Mesendoderm (in vitro differentiated cells): ENCODE measurements at regions not wholly inside any gene's neighbourhood (a gene's known extent, or its start where the extent isn't known, plus 50 kb on each side); places are given as distances from the start of the nearest gene placed in this dataset.

Source experiments
- DNase-seq: peaks from one replicate; pipeline ENCODE4 v3.0.0; 2013
- H2AK5ac ChIP-seq: 2 replicates; pipeline ENCODE4 v1.6.1; 2013; ENCODE audit warnings: low read length, inconsistent platforms
- H2BK120ac ChIP-seq: 2 replicates; pipeline ENCODE4 v1.6.1; 2013; ENCODE audit warnings: low read depth, mild to moderate bottlenecking, low read length, moderate library complexity, mixed read lengths
- H2BK15ac ChIP-seq: replicated peaks from 2 replicates; pipeline ENCODE4 v1.6.1; 2013; ENCODE audit warnings: low read depth, mild to moderate bottlenecking, moderate library complexity
- H2BK5ac ChIP-seq: 2 replicates; pipeline ENCODE4 v1.6.1; 2013; ENCODE audit warnings: low read length, inconsistent platforms
- H3K18ac ChIP-seq: 2 replicates; pipeline ENCODE4 v1.6.1; 2013; ENCODE audit warnings: mild to moderate bottlenecking, low read length, mixed read lengths
- H3K23ac ChIP-seq: one replicate; pipeline ENCODE4 v1.6.1; 2013; ENCODE audit warnings: low read length
- H3K27ac ChIP-seq: 2 replicates; pipeline ENCODE4 v1.5.1; 2013; ENCODE audit warnings: low read depth, mild to moderate bottlenecking, inconsistent platforms, low read length, moderate library complexity
- H3K27me3 ChIP-seq: 2 replicates; pipeline ENCODE4 v1.6.1; 2013; ENCODE audit warnings: low read length, control low read depth, mild to moderate bottlenecking, inconsistent platforms; ENCODE audit not compliant: insufficient read depth, poor library complexity
- H3K36me3 ChIP-seq: 2 replicates; pipeline ENCODE4 v1.6.1; 2013; ENCODE audit warnings: low read length, inconsistent platforms; ENCODE audit not compliant: control insufficient read depth, insufficient read depth
- H3K4ac ChIP-seq: one replicate; pipeline ENCODE4 v1.6.1; 2013; ENCODE audit warnings: low read depth, mild to moderate bottlenecking, low read length, moderate library complexity
- H3K4me1 ChIP-seq: 2 replicates; pipeline ENCODE4 v1.6.1; 2013; ENCODE audit warnings: low read depth, low read length, inconsistent platforms; ENCODE audit not compliant: control insufficient read depth
- H3K4me2 ChIP-seq: 2 replicates; pipeline ENCODE4 v1.6.1; 2013; ENCODE audit warnings: low read length
- H3K4me3 ChIP-seq: 2 replicates; pipeline ENCODE4 v1.5.1; 2013; ENCODE audit warnings: mild to moderate bottlenecking, low read length
- H3K56ac ChIP-seq: one replicate; pipeline ENCODE4 v1.6.1; 2013; ENCODE audit warnings: low read length
- H3K79me1 ChIP-seq: 2 replicates; pipeline ENCODE4 v1.6.1; 2013; ENCODE audit warnings: low read length, inconsistent platforms
- H3K79me2 ChIP-seq: 2 replicates; pipeline ENCODE4 v1.6.1; 2013; ENCODE audit warnings: mild to moderate bottlenecking, low read length; ENCODE audit not compliant: control insufficient read depth, insufficient read depth
- H3K9ac ChIP-seq: 2 replicates; pipeline ENCODE4 v1.6.1; 2013; ENCODE audit warnings: low read length, inconsistent platforms
- H4K5ac ChIP-seq: one replicate; pipeline ENCODE4 v1.6.1; 2013; ENCODE audit warnings: low read length
- H4K8ac ChIP-seq: one replicate; pipeline ENCODE4 v1.6.1; 2013; ENCODE audit warnings: low read depth, mild to moderate bottlenecking, control low read depth, low read length, moderate library complexity
- WGBS: extraction: QIAGEN DNeasy Blood & Tissue Kit; methylation state at CpG from one replicate; pipeline ENCODE4 v1.1.7; 2013; ENCODE audit warnings: low lambda C conversion rate, missing lambda C conversion rate; ENCODE audit not compliant: insufficient coverage; ENCODE audit errors: extremely low coverage; 5-methylcytosine and 5-hydroxymethylcytosine counted together

- H2AK5ac ChIP-seq, result no peak overlapping the region
- DNase-seq, result no peak
- H3K27me3 ChIP-seq, result no peaks in the 10 kb centered on the region
- no peak overlapping the region for H2BK15ac ChIP-seq
- no peaks in the 10 kb centered on the region for H3K36me3 ChIP-seq
- H4K5ac ChIP-seq, result no peak overlapping the region
- no peaks in the 10 kb centered on the region for H3K4me1 ChIP-seq
- H3K79me2 ChIP-seq, result no peaks in the 10 kb centered on the region
- H3K4me2 ChIP-seq, result no peak overlapping the region
- H4K8ac ChIP-seq, result no peak overlapping the region
- H3K9ac ChIP-seq, result no peak overlapping the region
- no peak overlapping the region for H3K23ac ChIP-seq
- H3K79me1 ChIP-seq, result no peaks in the 10 kb centered on the region
- no peak overlapping the region for H3K18ac ChIP-seq
- H3K4me3 ChIP-seq, result no peak overlapping the region
- H3K27ac ChIP-seq, result no peak overlapping the region
- no peak overlapping the region for H3K4ac ChIP-seq
- H3K56ac ChIP-seq, result no peak overlapping the region
- WGBS, result no CpG with 5 or more reads among the region's 3 CpGs
- no peak overlapping the region for H2BK120ac ChIP-seq
- no peak overlapping the region for H2BK5ac ChIP-seq
Observed at GRCh38 chr1:238241607-238242006, 350.9 kb upstream of the ZP4 start.

- H3K79me2 ChIP-seq, result no peaks in the 10 kb centered on the region
- H3K4me2 ChIP-seq, result no peak overlapping the region
- no peaks in the 10 kb centered on the region for H3K36me3 ChIP-seq
- H2BK120ac ChIP-seq, result no peak overlapping the region
- H4K5ac ChIP-seq, result no peak overlapping the region
- no peak overlapping the region for H3K27ac ChIP-seq
- H3K4me3 ChIP-seq, result no peak overlapping the region
- no peak overlapping the region for H3K23ac ChIP-seq
- no peak overlapping the region for H2AK5ac ChIP-seq
- no peak overlapping the region for H3K9ac ChIP-seq
- no peak overlapping the region for H3K56ac ChIP-seq
- no peak overlapping the region for H4K8ac ChIP-seq
- H3K4me1 ChIP-seq, result no peaks in the 10 kb centered on the region
- no CpG with 5 or more reads among the region's 5 CpGs for WGBS
- H3K18ac ChIP-seq, result no peak overlapping the region
- no peak for DNase-seq
- no peak overlapping the region for H2BK5ac ChIP-seq
- H2BK15ac ChIP-seq, result no peak overlapping the region
- no peaks in the 10 kb centered on the region for H3K79me1 ChIP-seq
- no peak overlapping the region for H3K4ac ChIP-seq
- no peaks in the 10 kb centered on the region for H3K27me3 ChIP-seq
Observed at GRCh38 chr1:238239343-238239742, 348.6 kb upstream of the ZP4 start.

- H3K4me3 ChIP-seq, result no peak overlapping the region
- no peak overlapping the region for H2BK15ac ChIP-seq
- no peaks in the 10 kb centered on the region for H3K79me2 ChIP-seq
- no peak overlapping the region for H3K9ac ChIP-seq
- no peak overlapping the region for H3K18ac ChIP-seq
- no peaks in the 10 kb centered on the region for H3K36me3 ChIP-seq
- no peak for DNase-seq
- H3K27me3 ChIP-seq, result no peaks in the 10 kb centered on the region
- H3K4ac ChIP-seq, result no peak overlapping the region
- H4K5ac ChIP-seq, result no peak overlapping the region
- no peak overlapping the region for H4K8ac ChIP-seq
- H3K27ac ChIP-seq, result no peak overlapping the region
- H2BK5ac ChIP-seq, result no peak overlapping the region
- no peak overlapping the region for H3K23ac ChIP-seq
- no peaks in the 10 kb centered on the region for H3K79me1 ChIP-seq
- no CpG with 5 or more reads among the region's 4 CpGs for WGBS
- H2AK5ac ChIP-seq, result no peak overlapping the region
- H3K56ac ChIP-seq, result no peak overlapping the region
- no peaks in the 10 kb centered on the region for H3K4me1 ChIP-seq
- no peak overlapping the region for H3K4me2 ChIP-seq
- no peak overlapping the region for H2BK120ac ChIP-seq
Observed at GRCh38 chr1:238233966-238234365, 343.2 kb upstream of the ZP4 start.

- H4K8ac ChIP-seq, result no peak overlapping the region
- no peaks in the 10 kb centered on the region for H3K27me3 ChIP-seq
- no peak overlapping the region for H3K4me3 ChIP-seq
- H3K79me2 ChIP-seq, result no peaks in the 10 kb centered on the region
- no peaks in the 10 kb centered on the region for H3K4me1 ChIP-seq
- no peak overlapping the region for H2BK15ac ChIP-seq
- no CpG with 5 or more reads among the region's 3 CpGs for WGBS
- H4K5ac ChIP-seq, result no peak overlapping the region
- H2BK120ac ChIP-seq, result no peak overlapping the region
- H2BK5ac ChIP-seq, result no peak overlapping the region
- no peak overlapping the region for H2AK5ac ChIP-seq
- H3K18ac ChIP-seq, result no peak overlapping the region
- no peak for DNase-seq
- no peak overlapping the region for H3K4me2 ChIP-seq
- no peaks in the 10 kb centered on the region for H3K36me3 ChIP-seq
- H3K9ac ChIP-seq, result no peak overlapping the region
- no peak overlapping the region for H3K27ac ChIP-seq
- H3K79me1 ChIP-seq, result no peaks in the 10 kb centered on the region
- no peak overlapping the region for H3K23ac ChIP-seq
- H3K56ac ChIP-seq, result no peak overlapping the region
- no peak overlapping the region for H3K4ac ChIP-seq
Observed at GRCh38 chr1:238232084-238232710, 341.5 kb upstream of the ZP4 start.

GRCh38 chr1:238226810-238227209, 336.1 kb upstream of the ZP4 start:
- no peak overlapping the region for H3K4me2 ChIP-seq
- no CpG with 5 or more reads among the region's 2 CpGs for WGBS
- peak; percentile 39 for DNase-seq
- no peak overlapping the region for H3K23ac ChIP-seq
- no peaks in the 10 kb centered on the region for H3K36me3 ChIP-seq
- H3K56ac ChIP-seq, result no peak overlapping the region
- H3K27me3 ChIP-seq, result no peaks in the 10 kb centered on the region
- H2BK15ac ChIP-seq, result no peak overlapping the region
- H3K79me1 ChIP-seq, result no peaks in the 10 kb centered on the region
- H3K79me2 ChIP-seq, result no peaks in the 10 kb centered on the region
- no peak overlapping the region for H4K8ac ChIP-seq
- H2BK120ac ChIP-seq, result no peak overlapping the region
- no peak overlapping the region for H2BK5ac ChIP-seq
- no peak overlapping the region for H3K4ac ChIP-seq
- H3K4me3 ChIP-seq, result no peak overlapping the region
- no peaks in the 10 kb centered on the region for H3K4me1 ChIP-seq
- H3K27ac ChIP-seq, result no peak overlapping the region
- H3K9ac ChIP-seq, result no peak overlapping the region
- H4K5ac ChIP-seq, result no peak overlapping the region
- H3K18ac ChIP-seq, result no peak overlapping the region
- H2AK5ac ChIP-seq, result no peak overlapping the region

- H3K23ac ChIP-seq, result no peak overlapping the region
- no peak overlapping the region for H2BK120ac ChIP-seq
- no peak overlapping the region for H3K4me2 ChIP-seq
- H3K4me1 ChIP-seq, result no peaks in the 10 kb centered on the region
- no peaks in the 10 kb centered on the region for H3K36me3 ChIP-seq
- no peak overlapping the region for H2BK15ac ChIP-seq
- no peak overlapping the region for H3K4ac ChIP-seq
- no peak overlapping the region for H4K5ac ChIP-seq
- no peak overlapping the region for H3K4me3 ChIP-seq
- no peak overlapping the region for H2AK5ac ChIP-seq
- H3K56ac ChIP-seq, result no peak overlapping the region
- H3K18ac ChIP-seq, result no peak overlapping the region
- no peak overlapping the region for H2BK5ac ChIP-seq
- WGBS, result no CpG with 5 or more reads among the region's 3 CpGs
- no peaks in the 10 kb centered on the region for H3K27me3 ChIP-seq
- no peak overlapping the region for H3K9ac ChIP-seq
- no peaks in the 10 kb centered on the region for H3K79me1 ChIP-seq
- no peak overlapping the region for H3K27ac ChIP-seq
- no peak for DNase-seq
- H3K79me2 ChIP-seq, result no peaks in the 10 kb centered on the region
- no peak overlapping the region for H4K8ac ChIP-seq
Observed at GRCh38 chr1:238223076-238223640, 332.4 kb upstream of the ZP4 start.
